HepG2 (cell line): ENCODE measurements at regions not wholly inside any gene's neighbourhood (a gene's known extent, or its start where the extent isn't known, plus 50 kb on each side); places are given as distances from the start of the nearest gene placed in this dataset.
A peak's percentile ranks its signal among the peaks of the same experiment; 100 is the strongest.

ENCODE experiments used
- ATAC-seq: fragments of 200-7000 bp; cut with Tn5 transposase; 3 replicates; pipeline ENCODE4 v1.9.1; 2020; ENCODE audit warnings: mild to moderate bottlenecking, moderate library complexity
- BruUV-seq: library from RNA; stranded (reverse); fragments of 400-500 nt; replicated peaks from 2 replicates; lab custom pipeline; 2021; lab: Mats Ljungman, UMichigan
- CTCF ChIA-PET: fragments of 300-600 bp; formaldehyde crosslinking; extraction: SDS; loops from one replicate; lab custom pipeline; 2021; ENCODE audit warnings: low total read pairs, inconsistent platforms, low intra/inter-chr PET ratio; lab: Yijun Ruan, JAX
- POLR2A ChIA-PET: fragments of 350-600 bp; sonication (Branson Sonifier 250); formaldehyde crosslinking; loops from one replicate; lab custom pipeline; 2020; ENCODE audit warnings: antibody characterized with exemption, inconsistent platforms; lab: Yijun Ruan, JAX
- DNase-seq: peaks from one replicate; pipeline ENCODE4 v3.0.0-alpha.2; 2015; ENCODE audit warnings: low spot score
- FAIRE-seq: peaks from 3 replicates; lab custom pipeline; 2011; peaks lifted over from hg19 to GRCh38; lab: Jason Lieb, UNC
- H2AFZ ChIP-seq: one replicate; pipeline ENCODE4 v1.6.1; 2011; ENCODE audit warnings: low read length, inconsistent platforms
- H3K27ac ChIP-seq: fragments of 300-600 bp; 3 replicates; pipeline ENCODE4 v1.8.0; 2011; ENCODE audit warnings: mixed run types, mild to moderate bottlenecking, mixed read lengths, low read length, inconsistent platforms; ENCODE audit not compliant: insufficient read depth; ENCODE audit errors: extremely low read length
- H3K27me3 ChIP-seq, 2 experiments: fragments of 200-600 bp in 1 of 2; 2 replicates in 1 of 2; 3 replicates in 1 of 2; pipeline versions ENCODE4 v1.6.0 to v1.8.0; 2011; ENCODE audit warnings: low read length in 2 of 2, mild to moderate bottlenecking in 2 of 2, moderate library complexity in 2 of 2, inconsistent platforms in 1 of 2; ENCODE audit not compliant: insufficient read depth in 2 of 2, control insufficient read depth in 1 of 2
- H3K36me3 ChIP-seq, 2 experiments: fragments of 200-600 bp in 1 of 2; replicated peaks in 1 of 2; 2 replicates in 1 of 2; 3 replicates in 1 of 2; pipeline versions ENCODE4 v1.5.1 to v1.8.0; 2011; ENCODE audit warnings: low read length in 2 of 2, inconsistent platforms in 1 of 2; ENCODE audit not compliant: insufficient read depth in 2 of 2, control insufficient read depth in 1 of 2
- H3K4me1 ChIP-seq: 2 replicates; pipeline ENCODE4 v1.5.1; 2012; ENCODE audit warnings: low read length, inconsistent platforms; ENCODE audit not compliant: insufficient read depth
- H3K4me2 ChIP-seq: 2 replicates; pipeline ENCODE4 v1.6.0; 2011; ENCODE audit warnings: low read depth, low read length, inconsistent platforms
- H3K4me3 ChIP-seq, 3 experiments: fragments of 200-600 bp in 1 of 3; sonication (generic), shearing (Covaris generic) in 1 of 3; replicated peaks in 1 of 3; 2 replicates each; pipeline ENCODE4 v1.5.1; 2011 to 2016; ENCODE audit warnings: low read length in 3 of 3, inconsistent platforms in 2 of 3, low read depth in 2 of 3, mild to moderate bottlenecking in 2 of 3, control low read depth in 1 of 3, mixed read lengths in 1 of 3; ENCODE audit not compliant: insufficient read depth in 1 of 3
- H3K79me2 ChIP-seq: one replicate; pipeline ENCODE4 v1.6.1; 2011; ENCODE audit warnings: low read length, inconsistent platforms; ENCODE audit not compliant: insufficient read depth
- H3K9ac ChIP-seq: 2 replicates; pipeline ENCODE4 v1.6.0; 2011; ENCODE audit warnings: mild to moderate bottlenecking, low read depth, low read length, inconsistent platforms; ENCODE audit not compliant: insufficient read depth
- H3K9me3 ChIP-seq: 2 replicates; pipeline ENCODE4 v1.5.1; 2012; ENCODE audit warnings: mild to moderate bottlenecking, low read length
- H4K20me1 ChIP-seq: 2 replicates; pipeline ENCODE4 v1.6.0; 2011; ENCODE audit warnings: inconsistent platforms, mild to moderate bottlenecking, low read length, moderate library complexity; ENCODE audit not compliant: insufficient read depth
- MAFF ChIP-seq: IDR thresholded peaks from 2 replicates; pipeline ENCODE4 v1.6.1; 2011; ENCODE audit warnings: low read depth, low read length, improper control_type of control experiment
- MAFK ChIP-seq, 2 experiments: IDR thresholded peaks in 1 of 2; conservative IDR thresholded peaks in 1 of 2; 2 replicates each; pipeline ENCODE4 v1.6.1; 2011; ENCODE audit warnings: improper control_type of control experiment in 2 of 2, low read length in 2 of 2
- NFE2L2 ChIP-seq: fragments of 150-350 bp; IDR thresholded peaks from 2 replicates; pipeline ENCODE4 v1.6.1; 2014; ENCODE audit warnings: low read length
- SOX13 ChIP-seq, 3 experiments: fragments of 450-650 bp in 1 of 3; sonication (generic) in 1 of 3; formaldehyde crosslinking in 1 of 3; IDR thresholded peaks in 2 of 3; conservative IDR thresholded peaks in 1 of 3; 2 replicates each; pipeline versions ENCODE4 v1.5.0 to v1.6.1; 2016 to 2020; ENCODE audit warnings: antibody characterized with exemption in 1 of 3, mild to moderate bottlenecking in 1 of 3, missing compliant biosample characterization in 1 of 3, missing genetic modification reagents in 1 of 3, moderate library complexity in 1 of 3
- TARDBP ChIP-seq: sonication (generic); formaldehyde crosslinking; IDR thresholded peaks from 2 replicates; pipeline ENCODE4 v1.8.0; 2022; ENCODE audit warnings: mild to moderate bottlenecking, missing genetic modification reagents
- ZNF138 ChIP-seq: sonication (generic); formaldehyde crosslinking; IDR thresholded peaks from 2 replicates; pipeline ENCODE4 v1.5.0; 2020; ENCODE audit warnings: mild to moderate bottlenecking, low read depth, missing genetic modification reagents
- WGBS: methylation state at CpG from one replicate; pipeline ENCODE4 v1.1.6; 2017; ENCODE audit warnings: low lambda C conversion rate; 5-methylcytosine and 5-hydroxymethylcytosine counted together
- in situ Hi-C: cut with HindIII; loops from 2 replicates; pipeline ENCODE4 v1.10.0; 2017; ENCODE audit warnings: low pct_unique_long_range_greater_than_20kb; ENCODE audit not compliant: extremely low pct_ligation_motif_present
- intact Hi-C: fragments of 100-400 bp; cut with micrococcal nuclease; formaldehyde crosslinking; loops from one replicate; pipeline ENCODE4 v1.10.0; 2022; ENCODE audit not compliant: unreplicated experiment
- TF ChIP-seq, protein P1 (sequence below): sonication (generic); formaldehyde crosslinking; IDR thresholded peaks from 2 replicates; pipeline ENCODE4 v1.9.0; 2022; ENCODE audit warnings: missing genetic modification reagents, mild to moderate bottlenecking, borderline replicate concordance
- TF ChIP-seq, protein P2 (sequence below): sonication (generic); formaldehyde crosslinking; IDR thresholded peaks from 2 replicates; pipeline ENCODE4 v1.9.0; 2021; ENCODE audit warnings: mild to moderate bottlenecking, missing genetic modification reagents

DNA sequence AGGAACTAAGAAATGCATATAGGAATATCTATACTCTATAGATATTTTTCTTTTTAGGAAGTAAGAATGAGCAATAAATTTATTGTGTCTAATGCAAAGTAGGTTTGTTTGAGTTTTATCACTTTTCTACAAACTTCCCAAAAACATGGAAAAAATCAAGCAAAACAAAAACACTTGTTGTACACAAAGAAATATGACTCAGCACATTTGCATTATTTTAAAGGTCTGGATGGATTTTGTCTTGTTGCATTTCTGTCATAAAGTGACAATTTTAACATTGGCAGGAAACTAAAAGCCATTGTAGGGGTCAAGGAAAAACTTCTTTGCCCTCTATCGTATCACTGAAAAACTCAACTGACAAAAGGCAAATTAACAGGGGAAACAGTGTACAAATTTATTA, 267.2 kb downstream of the PYDC2 start:
- H3K9me3 ChIP-seq: no peaks in the 10 kb centered on the region
- intact Hi-C loops: no loop called here
- WGBS: 91% methylated on average over 1 of the region's 1 CpG
- no TSS peak for BruUV-seq
- no peak for TF ChIP-seq ZNF138 (CRISPR knock-in tag)
- peak; percentile 85 for TF ChIP-seq MAFF
- TF ChIP-seq MAFK (conservative IDR thresholded peaks at IDR 0.05 in 1 of 2, IDR thresholded peaks at IDR 0.05 in 1 of 2; ENCODE audit: low read length in 2 of 2): peak; percentile 88 to 91
- peak; percentile 81 for TF ChIP-seq NFE2L2
- no peak for ATAC-seq
- no peak for FAIRE-seq
- no peak overlapping the region for H2AFZ ChIP-seq
- H3K4me1 ChIP-seq: peaks cover 38% of the 10 kb centered on the region
- no peaks in the 10 kb centered on the region for H3K36me3 ChIP-seq
- CTCF ChIA-PET: no interaction called here
- no peak overlapping the region for H3K4me2 ChIP-seq
- no peaks in the 10 kb centered on the region for H3K79me2 ChIP-seq
- no peak for DNase-seq
- in situ Hi-C loops: no loop called here
- H3K27ac ChIP-seq: peak overlapping the region; percentile 34
- H3K27me3 ChIP-seq: no peaks in the 10 kb centered on the region
- no peak overlapping the region for H3K4me3 ChIP-seq
- no peak overlapping the region for H3K9ac ChIP-seq
- no peaks in the 10 kb centered on the region for H4K20me1 ChIP-seq
- POLR2A ChIA-PET: no interaction called here

DNA sequence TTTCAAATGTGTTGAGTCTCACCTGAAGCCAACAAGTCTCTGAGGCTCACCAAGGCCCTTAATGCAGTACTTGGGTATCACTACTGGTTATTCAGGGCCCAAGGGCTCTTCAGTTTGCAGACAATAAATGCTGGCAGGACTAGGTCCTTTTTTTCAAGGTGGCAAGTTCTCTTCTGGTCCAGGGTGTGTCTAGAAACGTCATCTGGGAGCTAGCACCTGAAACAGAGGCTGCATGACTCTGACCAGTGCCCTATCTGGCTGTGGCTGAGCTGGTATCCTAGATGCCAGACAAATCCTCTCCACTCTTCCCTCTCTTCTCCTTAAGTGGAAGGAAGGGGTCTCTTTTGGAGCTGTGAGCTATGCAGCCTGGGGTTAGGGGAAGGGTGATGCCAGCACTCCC, 276.8 kb downstream of the PYDC2 start:
- Histone ChIP-seq H3K4me1 (peaks cover 31% of the 10 kb centered on the region), H3K4me3 (no peak overlapping the region), H3K79me2 (no peaks in the 10 kb centered on the region), H3K9me3 (peaks cover under 1% of the 10 kb centered on the region; the same call in 1 of the 2 replicates), H2AFZ (no peak overlapping the region), H3K9ac (no peak overlapping the region), H4K20me1 (no peaks in the 10 kb centered on the region), H3K27me3 (no peaks in the 10 kb centered on the region), H3K36me3 (no peaks in the 10 kb centered on the region), H3K27ac (no peak overlapping the region), H3K4me2 (no peak overlapping the region)
- no TSS peak for BruUV-seq
- no peak for ATAC-seq
- CTCF ChIA-PET: no interaction called here
- POLR2A ChIA-PET: no interaction called here
- DNase-seq: no peak
- intact Hi-C loops (no loop called here), in situ Hi-C loops (no loop called here)
- whole genome bisulfite sequencing: no CpG with 5 or more reads among the region's 1 CpG
- no peak for FAIRE-seq
- TF ChIP-seq, protein P1, sequence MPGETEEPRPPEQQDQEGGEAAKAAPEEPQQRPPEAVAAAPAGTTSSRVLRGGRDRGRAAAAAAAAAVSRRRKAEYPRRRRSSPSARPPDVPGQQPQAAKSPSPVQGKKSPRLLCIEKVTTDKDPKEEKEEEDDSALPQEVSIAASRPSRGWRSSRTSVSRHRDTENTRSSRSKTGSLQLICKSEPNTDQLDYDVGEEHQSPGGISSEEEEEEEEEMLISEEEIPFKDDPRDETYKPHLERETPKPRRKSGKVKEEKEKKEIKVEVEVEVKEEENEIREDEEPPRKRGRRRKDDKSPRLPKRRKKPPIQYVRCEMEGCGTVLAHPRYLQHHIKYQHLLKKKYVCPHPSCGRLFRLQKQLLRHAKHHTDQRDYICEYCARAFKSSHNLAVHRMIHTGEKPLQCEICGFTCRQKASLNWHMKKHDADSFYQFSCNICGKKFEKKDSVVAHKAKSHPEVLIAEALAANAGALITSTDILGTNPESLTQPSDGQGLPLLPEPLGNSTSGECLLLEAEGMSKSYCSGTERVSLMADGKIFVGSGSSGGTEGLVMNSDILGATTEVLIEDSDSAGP (CRISPR knock-in tag): no peak
- TF ChIP-seq SOX13 (IDR thresholded peaks at IDR 0.05) (no peak), SOX13 (CRISPR knock-in tag; conservative IDR thresholded peaks at IDR 0.05 in 1 of 2, IDR thresholded peaks at IDR 0.05 in 1 of 2) (no peak), TARDBP (CRISPR knock-in tag) (no peak)
- TF ChIP-seq, protein P2, sequence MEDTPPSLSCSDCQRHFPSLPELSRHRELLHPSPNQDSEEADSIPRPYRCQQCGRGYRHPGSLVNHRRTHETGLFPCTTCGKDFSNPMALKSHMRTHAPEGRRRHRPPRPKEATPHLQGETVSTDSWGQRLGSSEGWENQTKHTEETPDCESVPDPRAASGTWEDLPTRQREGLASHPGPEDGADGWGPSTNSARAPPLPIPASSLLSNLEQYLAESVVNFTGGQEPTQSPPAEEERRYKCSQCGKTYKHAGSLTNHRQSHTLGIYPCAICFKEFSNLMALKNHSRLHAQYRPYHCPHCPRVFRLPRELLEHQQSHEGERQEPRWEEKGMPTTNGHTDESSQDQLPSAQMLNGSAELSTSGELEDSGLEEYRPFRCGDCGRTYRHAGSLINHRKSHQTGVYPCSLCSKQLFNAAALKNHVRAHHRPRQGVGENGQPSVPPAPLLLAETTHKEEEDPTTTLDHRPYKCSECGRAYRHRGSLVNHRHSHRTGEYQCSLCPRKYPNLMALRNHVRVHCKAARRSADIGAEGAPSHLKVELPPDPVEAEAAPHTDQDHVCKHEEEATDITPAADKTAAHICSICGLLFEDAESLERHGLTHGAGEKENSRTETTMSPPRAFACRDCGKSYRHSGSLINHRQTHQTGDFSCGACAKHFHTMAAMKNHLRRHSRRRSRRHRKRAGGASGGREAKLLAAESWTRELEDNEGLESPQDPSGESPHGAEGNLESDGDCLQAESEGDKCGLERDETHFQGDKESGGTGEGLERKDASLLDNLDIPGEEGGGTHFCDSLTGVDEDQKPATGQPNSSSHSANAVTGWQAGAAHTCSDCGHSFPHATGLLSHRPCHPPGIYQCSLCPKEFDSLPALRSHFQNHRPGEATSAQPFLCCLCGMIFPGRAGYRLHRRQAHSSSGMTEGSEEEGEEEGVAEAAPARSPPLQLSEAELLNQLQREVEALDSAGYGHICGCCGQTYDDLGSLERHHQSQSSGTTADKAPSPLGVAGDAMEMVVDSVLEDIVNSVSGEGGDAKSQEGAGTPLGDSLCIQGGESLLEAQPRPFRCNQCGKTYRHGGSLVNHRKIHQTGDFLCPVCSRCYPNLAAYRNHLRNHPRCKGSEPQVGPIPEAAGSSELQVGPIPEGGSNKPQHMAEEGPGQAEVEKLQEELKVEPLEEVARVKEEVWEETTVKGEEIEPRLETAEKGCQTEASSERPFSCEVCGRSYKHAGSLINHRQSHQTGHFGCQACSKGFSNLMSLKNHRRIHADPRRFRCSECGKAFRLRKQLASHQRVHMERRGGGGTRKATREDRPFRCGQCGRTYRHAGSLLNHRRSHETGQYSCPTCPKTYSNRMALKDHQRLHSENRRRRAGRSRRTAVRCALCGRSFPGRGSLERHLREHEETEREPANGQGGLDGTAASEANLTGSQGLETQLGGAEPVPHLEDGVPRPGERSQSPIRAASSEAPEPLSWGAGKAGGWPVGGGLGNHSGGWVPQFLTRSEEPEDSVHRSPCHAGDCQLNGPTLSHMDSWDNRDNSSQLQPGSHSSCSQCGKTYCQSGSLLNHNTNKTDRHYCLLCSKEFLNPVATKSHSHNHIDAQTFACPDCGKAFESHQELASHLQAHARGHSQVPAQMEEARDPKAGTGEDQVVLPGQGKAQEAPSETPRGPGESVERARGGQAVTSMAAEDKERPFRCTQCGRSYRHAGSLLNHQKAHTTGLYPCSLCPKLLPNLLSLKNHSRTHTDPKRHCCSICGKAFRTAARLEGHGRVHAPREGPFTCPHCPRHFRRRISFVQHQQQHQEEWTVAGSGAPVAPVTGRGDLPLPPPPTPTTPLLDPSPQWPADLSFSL (CRISPR knock-in tag): no peak
